ENCODE measurements at regions not wholly inside any gene's neighbourhood (a gene's known extent, or its start where the extent isn't known, plus 50 kb on each side); places are given as distances from the start of the nearest gene placed in this dataset.

- TF ChIP-seq, protein P1, sequence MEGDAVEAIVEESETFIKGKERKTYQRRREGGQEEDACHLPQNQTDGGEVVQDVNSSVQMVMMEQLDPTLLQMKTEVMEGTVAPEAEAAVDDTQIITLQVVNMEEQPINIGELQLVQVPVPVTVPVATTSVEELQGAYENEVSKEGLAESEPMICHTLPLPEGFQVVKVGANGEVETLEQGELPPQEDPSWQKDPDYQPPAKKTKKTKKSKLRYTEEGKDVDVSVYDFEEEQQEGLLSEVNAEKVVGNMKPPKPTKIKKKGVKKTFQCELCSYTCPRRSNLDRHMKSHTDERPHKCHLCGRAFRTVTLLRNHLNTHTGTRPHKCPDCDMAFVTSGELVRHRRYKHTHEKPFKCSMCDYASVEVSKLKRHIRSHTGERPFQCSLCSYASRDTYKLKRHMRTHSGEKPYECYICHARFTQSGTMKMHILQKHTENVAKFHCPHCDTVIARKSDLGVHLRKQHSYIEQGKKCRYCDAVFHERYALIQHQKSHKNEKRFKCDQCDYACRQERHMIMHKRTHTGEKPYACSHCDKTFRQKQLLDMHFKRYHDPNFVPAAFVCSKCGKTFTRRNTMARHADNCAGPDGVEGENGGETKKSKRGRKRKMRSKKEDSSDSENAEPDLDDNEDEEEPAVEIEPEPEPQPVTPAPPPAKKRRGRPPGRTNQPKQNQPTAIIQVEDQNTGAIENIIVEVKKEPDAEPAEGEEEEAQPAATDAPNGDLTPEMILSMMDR (IDR thresholded peaks at IDR 0.05): no peak
- no peak for TF ChIP-seq POLR2A (IDR thresholded peaks at IDR 0.05)
- no peak for TF ChIP-seq POLR2AphosphoS5 (IDR thresholded peaks at IDR 0.05)
Observed at GRCh38 chrX:88988796-88989195, 241.8 kb downstream of the CPXCR1 start.
